Gastrocnemius medialis (tissue), 4 donors: ENCODE measurements at regions not wholly inside any gene's neighbourhood (a gene's known extent, or its start where the extent isn't known, plus 50 kb on each side); places are given as distances from the start of the nearest gene placed in this dataset.
"Not testable (repeated sequence)": the region's sequence is repeated elsewhere in the genome, so short reads cannot be mapped to it uniquely, and the experiment has no call there.

Experiments used
- ATAC-seq, 2 donors: fragments of 150-250 bp; one replicate each; pipeline ENCODE4 v1.9.1; 2016
- DNase-seq, 2 donors: peaks; one replicate each; pipeline ENCODE4 v3.0.0-alpha.2; 2019
- H3K27ac ChIP-seq, 4 donors: fragments of 200-600 bp; sonication (generic); 1 replicate in 1 of 4; 2 replicates in 3 of 4; pipeline ENCODE4 v1.5.1; 2016 to 2018; ENCODE audit warnings: mild to moderate bottlenecking in 2 of 4, moderate library complexity in 1 of 4
- H3K27me3 ChIP-seq, 3 donors: fragments of 200-600 bp; sonication (generic) in 2 of 3; 1 replicate in 1 of 3; 2 replicates in 2 of 3; pipeline versions ENCODE4 v1.5.1 to v1.6.0; 2016 to 2019; ENCODE audit warnings: mild to moderate bottlenecking in 1 of 3, moderate library complexity in 1 of 3
- H3K36me3 ChIP-seq, 2 donors: fragments of 200-600 bp; sonication (generic) in 1 of 2; one replicate each; pipeline ENCODE4 v1.5.1; 2017 to 2018
- H3K4me1 ChIP-seq, 2 donors: fragments of 200-600 bp; sonication (generic) in 1 of 2; one replicate each; pipeline ENCODE4 v1.5.1; 2016 to 2017; ENCODE audit warnings: mild to moderate bottlenecking in 2 of 2
- H3K4me3 ChIP-seq, 4 donors: fragments of 200-600 bp; sonication (generic) in 3 of 4; 1 replicate in 1 of 4; 2 replicates in 3 of 4; pipeline ENCODE4 v1.5.1; 2016 to 2019; ENCODE audit warnings: mild to moderate bottlenecking in 2 of 4
- H3K9me3 ChIP-seq, 3 donors: fragments of 200-600 bp; sonication (generic) in 2 of 3; 1 replicate in 1 of 3; 2 replicates in 2 of 3; pipeline ENCODE4 v1.5.1; 2016 to 2019
- CTCF ChIP-seq, 5 experiments: fragments of 450-650 bp in 3 of 5; fragments of 200-600 bp in 2 of 5; sonication (generic) in 2 of 5; IDR thresholded peaks in 4 of 5; conservative IDR thresholded peaks in 1 of 5; 1 replicate in 4 of 5; 2 replicates in 1 of 5; pipeline ENCODE4 v1.5.1; 2016 to 2019; ENCODE audit warnings: antibody characterized with exemption in 5 of 5, mild to moderate bottlenecking in 3 of 5, moderate library complexity in 3 of 5
- POLR2A ChIP-seq, 2 donors: fragments of 450-650 bp; IDR thresholded peaks; one replicate each; pipeline ENCODE4 v1.6.1; 2017; ENCODE audit warnings: antibody characterized with exemption in 2 of 2, mild to moderate bottlenecking in 2 of 2, moderate library complexity in 2 of 2
- in situ Hi-C, 4 donors: fragments of 200-750 bp; cut with MboI; loops; one replicate each; pipeline versions ENCODE4 v1.15.0 to v1.8.0; 2017; ENCODE audit warnings: low sequenced_read_pairs in 4 of 4
- intact Hi-C: fragments of 100-400 bp; cut with DNase I; formaldehyde crosslinking; loops from one replicate; pipeline ENCODE4 v1.15.1; 2023; ENCODE audit warnings: low total_unique reads

- H3K36me3 ChIP-seq = no peaks in the 10 kb centered on the region
- ATAC-seq (no peak), DNase-seq (no peak)
- in situ Hi-C loops = no loop called here
- H3K27ac ChIP-seq = no peak overlapping the region
- no peaks in the 10 kb centered on the region for H3K4me1 ChIP-seq
- no peaks in the 10 kb centered on the region for H3K9me3 ChIP-seq
- no peaks in the 10 kb centered on the region for H3K27me3 ChIP-seq
- intact Hi-C loops = no loop called here
- TF ChIP-seq POLR2A (IDR thresholded peaks at IDR 0.05) (no peak), CTCF (IDR thresholded peaks at IDR 0.05 in 4 of 5, conservative IDR thresholded peaks at IDR 0.05 in 1 of 5) (no peak)
- H3K4me3 ChIP-seq = no peak overlapping the region
Measured at GRCh38 chr16:51231702-51232101, 80.6 kb upstream of the SALL1 start.

DNA sequence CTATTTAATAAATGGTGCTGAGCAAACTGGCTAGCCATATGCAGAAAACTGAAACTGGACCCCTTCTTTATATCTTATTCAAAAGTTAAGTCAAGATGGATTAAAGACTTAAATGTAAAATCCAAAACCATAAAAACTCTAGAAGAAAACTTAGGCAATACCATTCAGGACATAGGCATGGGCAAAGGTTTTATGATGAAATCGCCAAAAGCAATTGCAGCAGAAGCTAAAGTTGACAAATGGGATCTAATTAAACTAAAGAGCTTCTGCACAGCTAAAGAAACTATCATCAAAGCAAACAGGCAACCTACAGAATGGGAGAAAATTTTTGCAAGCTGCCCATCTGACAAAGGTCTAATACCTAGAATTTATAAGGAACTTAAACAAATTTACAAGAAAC lies 79.0 kb upstream of the SALL1 start:
- ATAC-seq, H3K36me3 ChIP-seq, H3K9me3 ChIP-seq, DNase-seq, H3K4me3 ChIP-seq, H3K4me1 ChIP-seq, intact Hi-C loops, in situ Hi-C loops, H3K27ac ChIP-seq, H3K27me3 ChIP-seq: not testable (repeated sequence)

DNA sequence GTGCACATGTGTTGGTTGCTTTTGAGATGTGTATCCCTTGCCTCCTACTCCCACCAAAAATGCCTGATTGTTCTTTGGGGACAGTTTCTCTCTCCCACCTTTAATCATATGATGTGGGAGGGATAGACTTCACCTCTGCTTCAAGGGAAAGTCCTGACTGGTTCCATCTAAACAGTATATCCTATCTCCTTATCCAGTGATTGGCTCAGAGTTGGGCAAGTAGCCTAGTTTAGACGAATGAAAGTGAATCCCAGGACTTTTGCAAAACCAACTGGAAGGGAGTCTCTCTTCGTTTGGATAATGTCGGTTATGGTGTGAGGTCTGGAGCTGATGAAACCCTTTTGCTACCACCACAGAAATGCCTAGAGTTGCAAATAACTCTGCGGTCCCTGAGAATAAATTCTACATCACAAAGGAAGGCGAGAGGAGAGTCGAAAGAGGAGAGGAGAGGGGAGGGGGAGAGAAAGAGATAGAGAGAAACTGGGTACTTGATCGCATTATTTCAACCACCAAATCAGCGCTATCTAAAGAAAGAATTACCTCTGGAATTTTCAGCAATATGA lies 77.1 kb upstream of the SALL1 start:
- in situ Hi-C loops (no loop called here), intact Hi-C loops (no loop called here)
- H3K9me3 ChIP-seq = no peaks in the 10 kb centered on the region
- DNase-seq (no peak), ATAC-seq (no peak)
- TF ChIP-seq CTCF (IDR thresholded peaks at IDR 0.05 in 4 of 5, conservative IDR thresholded peaks at IDR 0.05 in 1 of 5) = no peak
- no peaks in the 10 kb centered on the region for H3K36me3 ChIP-seq
- H3K27ac ChIP-seq = no peak overlapping the region
- H3K27me3 ChIP-seq = no peaks in the 10 kb centered on the region
- no peaks in the 10 kb centered on the region for H3K4me1 ChIP-seq
- no peak overlapping the region for H3K4me3 ChIP-seq

- H3K4me1 ChIP-seq = no peaks in the 10 kb centered on the region
- no peak overlapping the region for H3K27ac ChIP-seq
- no peak overlapping the region for H3K4me3 ChIP-seq
- TF ChIP-seq CTCF (IDR thresholded peaks at IDR 0.05 in 4 of 5, conservative IDR thresholded peaks at IDR 0.05 in 1 of 5) = no peak
- no peak for TF ChIP-seq POLR2A (IDR thresholded peaks at IDR 0.05)
- DNase-seq (no peak), ATAC-seq (no peak)
- no peaks in the 10 kb centered on the region for H3K27me3 ChIP-seq
- intact Hi-C loops (no loop called here), in situ Hi-C loops (no loop called here)
- H3K9me3 ChIP-seq = no peaks in the 10 kb centered on the region
- H3K36me3 ChIP-seq = no peaks in the 10 kb centered on the region
Measured at GRCh38 chr16:51225878-51226277, 74.8 kb upstream of the SALL1 start.

- DNase-seq (no peak), ATAC-seq (no peak)
- intact Hi-C loops = no loop called here
- Histone ChIP-seq H3K27me3 (no peaks in the 10 kb centered on the region), H3K36me3 (no peaks in the 10 kb centered on the region), H3K27ac (no peak overlapping the region), H3K4me1 (no peaks in the 10 kb centered on the region), H3K9me3 (no peaks in the 10 kb centered on the region), H3K4me3 (no peak overlapping the region)
- no peak for TF ChIP-seq POLR2A (IDR thresholded peaks at IDR 0.05)
- no peak for TF ChIP-seq CTCF (IDR thresholded peaks at IDR 0.05 in 4 of 5, conservative IDR thresholded peaks at IDR 0.05 in 1 of 5)
- in situ Hi-C loops = no loop called here
Measured at GRCh38 chr16:51224317-51224716, 73.2 kb upstream of the SALL1 start.
